IMR-90 (cell line): ENCODE measurements at regions not wholly inside any gene's neighbourhood (a gene's known extent, or its start where the extent isn't known, plus 50 kb on each side); places are given as distances from the start of the nearest gene placed in this dataset.

Source experiments
- ATAC-seq: fragments of 200-7000 bp; cut with Tn5 transposase; 2 replicates; pipeline ENCODE4 v1.9.1; 2020; ENCODE audit warnings: low read depth, mild to moderate bottlenecking, moderate library complexity
- BruUV-seq: library from RNA; stranded (reverse); fragments of 400-500 nt; replicated peaks from 2 replicates; lab custom pipeline; 2021; lab: Mats Ljungman, UMichigan
- CTCF ChIA-PET: fragments of 300-600 bp; formaldehyde crosslinking; extraction: SDS; loops from one replicate; lab custom pipeline; 2021; ENCODE audit warnings: antibody characterized with exemption; lab: Yijun Ruan, JAX
- POLR2A ChIA-PET: fragments of 300-600 bp; sonication (Branson Sonifier 250); formaldehyde crosslinking; loops from one replicate; lab custom pipeline; 2022; ENCODE audit warnings: antibody characterized with exemption; ENCODE audit not compliant: unreplicated experiment; lab: Charles Lee
- DNase-seq: peaks from one replicate; pipeline ENCODE4 v3.0.0; 2013
- H2AFZ ChIP-seq: replicated peaks from 2 replicates; pipeline ENCODE3; 2013; ENCODE audit warnings: low read length, mild to moderate bottlenecking; ENCODE audit not compliant: poor library complexity
- H2AK5ac ChIP-seq: 2 replicates; pipeline ENCODE4 v1.6.1; 2013; ENCODE audit warnings: low read depth, low read length, inconsistent platforms
- H2AK9ac ChIP-seq: replicated peaks from 2 replicates; pipeline ENCODE3; 2013; ENCODE audit warnings: mild to moderate bottlenecking, low read depth, low read length, moderate library complexity; ENCODE audit not compliant: poor library complexity
- H2BK120ac ChIP-seq: 2 replicates; pipeline ENCODE4 v1.6.1; 2013; ENCODE audit warnings: low read depth, low read length, inconsistent platforms
- H2BK15ac ChIP-seq: 3 replicates; pipeline ENCODE4 v1.6.1; 2013; ENCODE audit warnings: low read depth, low read length, inconsistent platforms
- H2BK20ac ChIP-seq: 2 replicates; pipeline ENCODE4 v1.6.1; 2013; ENCODE audit warnings: low read depth, mild to moderate bottlenecking, inconsistent platforms, low read length, moderate library complexity
- H2BK5ac ChIP-seq: 2 replicates; pipeline ENCODE4 v1.6.1; 2013; ENCODE audit warnings: mild to moderate bottlenecking, low read depth, low read length, inconsistent platforms; ENCODE audit not compliant: poor library complexity, severe bottlenecking
- H3K14ac ChIP-seq: replicated peaks from 2 replicates; pipeline ENCODE4 v1.6.1; 2013; ENCODE audit warnings: low read depth, low read length, inconsistent platforms
- H3K18ac ChIP-seq: 2 replicates; pipeline ENCODE4 v1.6.1; 2013; ENCODE audit warnings: low read depth, low read length, control low read depth
- H3K23ac ChIP-seq: 2 replicates; pipeline ENCODE4 v1.6.1; 2013; ENCODE audit warnings: low read depth, low read length, inconsistent platforms
- H3K27ac ChIP-seq: 2 replicates; pipeline ENCODE4 v1.5.1; 2013; ENCODE audit warnings: mild to moderate bottlenecking, control low read depth, low read length; ENCODE audit not compliant: insufficient read depth
- H3K27me3 ChIP-seq: 2 replicates; pipeline ENCODE4 v1.6.1; 2013; ENCODE audit warnings: low read length; ENCODE audit not compliant: control insufficient read depth, insufficient read depth
- H3K36me3 ChIP-seq: 2 replicates; pipeline ENCODE4 v1.6.1; 2013; ENCODE audit warnings: low read length, mixed read lengths; ENCODE audit not compliant: control insufficient read depth, insufficient read depth
- H3K4ac ChIP-seq: 2 replicates; pipeline ENCODE4 v1.6.1; 2013; ENCODE audit warnings: low read depth, low read length, inconsistent platforms
- H3K4me1 ChIP-seq: 2 replicates; pipeline ENCODE4 v1.6.1; 2013; ENCODE audit warnings: low read length, mixed read lengths; ENCODE audit not compliant: control insufficient read depth, insufficient read depth
- H3K4me2 ChIP-seq: 2 replicates; pipeline ENCODE4 v1.6.1; 2013; ENCODE audit warnings: low read depth, mild to moderate bottlenecking, control low read depth, low read length, moderate library complexity
- H3K4me3 ChIP-seq: 2 replicates; pipeline ENCODE4 v1.5.1; 2013; ENCODE audit warnings: low read depth, mild to moderate bottlenecking, control low read depth, low read length, moderate library complexity; ENCODE audit not compliant: insufficient read depth
- H3K56ac ChIP-seq: 2 replicates; pipeline ENCODE4 v1.6.1; 2013; ENCODE audit warnings: low read length, inconsistent platforms; ENCODE audit not compliant: insufficient read depth; ENCODE audit errors: extremely low read depth
- H3K79me1 ChIP-seq, 2 experiments: 2 replicates each; pipeline ENCODE4 v1.6.1; 2013; ENCODE audit warnings: low read length in 2 of 2, inconsistent platforms in 1 of 2, low read depth in 1 of 2
- H3K9ac ChIP-seq: 2 replicates; pipeline ENCODE4 v1.6.1; 2013; ENCODE audit warnings: low read depth, low read length, control low read depth
- H3K9me1 ChIP-seq: 2 replicates; pipeline ENCODE4 v1.6.1; 2013; ENCODE audit warnings: low read length, inconsistent platforms; ENCODE audit not compliant: insufficient read depth
- H3K9me3 ChIP-seq: 2 replicates; pipeline ENCODE4 v1.6.1; 2013; ENCODE audit warnings: low read length; ENCODE audit not compliant: control insufficient read depth, insufficient read depth
- H4K20me1 ChIP-seq: 2 replicates; pipeline ENCODE4 v1.6.1; 2013; ENCODE audit warnings: low read length, inconsistent platforms; ENCODE audit not compliant: insufficient read depth
- H4K5ac ChIP-seq: 2 replicates; pipeline ENCODE4 v1.6.1; 2013; ENCODE audit warnings: mild to moderate bottlenecking, low read depth, low read length, control low read depth
- H4K8ac ChIP-seq, 2 experiments: 2 replicates each; pipeline ENCODE4 v1.6.1; 2013; ENCODE audit warnings: low read depth in 2 of 2, low read length in 2 of 2, control low read depth in 1 of 2, inconsistent platforms in 1 of 2
- H4K91ac ChIP-seq: 2 replicates; pipeline ENCODE4 v1.6.1; 2013; ENCODE audit warnings: low read depth, low read length, inconsistent platforms; ENCODE audit not compliant: insufficient read depth
- BHLHE40 ChIP-seq: fragments of 150-350 bp; IDR thresholded peaks from 2 replicates; pipeline ENCODE4 v1.6.1; 2016; ENCODE audit warnings: mild to moderate bottlenecking, low read depth, low read length
- CEBPB ChIP-seq: IDR thresholded peaks from 2 replicates; pipeline ENCODE4 v1.6.1; 2012; ENCODE audit warnings: low read depth, low read length, improper control_type of control experiment
- CHD1 ChIP-seq: IDR thresholded peaks from 2 replicates; pipeline ENCODE4 v1.6.1; 2012; ENCODE audit warnings: low read depth, low read length, improper control_type of control experiment
- FOS ChIP-seq: fragments of 150-350 bp; IDR thresholded peaks from 2 replicates; pipeline ENCODE4 v1.6.1; 2016; ENCODE audit warnings: low read depth, low read length
- MAFK ChIP-seq: IDR thresholded peaks from 2 replicates; pipeline ENCODE4 v1.6.1; 2012; ENCODE audit warnings: low read depth, low read length, improper control_type of control experiment
- MAZ ChIP-seq: IDR thresholded peaks from 2 replicates; pipeline ENCODE4 v1.6.1; 2012; ENCODE audit warnings: low read depth, mild to moderate bottlenecking, low read length, improper control_type of control experiment, moderate library complexity, borderline replicate concordance
- MXI1 ChIP-seq: IDR thresholded peaks from 2 replicates; pipeline ENCODE4 v1.6.1; 2012; ENCODE audit warnings: low read depth, mild to moderate bottlenecking, low read length, moderate library complexity, borderline replicate concordance
- NFE2L2 ChIP-seq: fragments of 150-350 bp; IDR thresholded peaks from 2 replicates; pipeline ENCODE4 v1.6.1; 2016; ENCODE audit warnings: low read depth, mild to moderate bottlenecking, low read length
- POLR2A ChIP-seq: IDR thresholded peaks from 2 replicates; pipeline ENCODE4 v1.6.1; 2012; ENCODE audit warnings: mild to moderate bottlenecking, low read depth, low read length
- RAD21 ChIP-seq: IDR thresholded peaks from 2 replicates; pipeline ENCODE4 v1.6.1; 2012; ENCODE audit warnings: low read length, improper control_type of control experiment
- RCOR1 ChIP-seq: IDR thresholded peaks from 2 replicates; pipeline ENCODE4 v1.6.1; 2012; ENCODE audit warnings: mild to moderate bottlenecking, low read length, improper control_type of control experiment; ENCODE audit not compliant: insufficient replicate concordance
- RFX5 ChIP-seq: IDR thresholded peaks from 2 replicates; pipeline ENCODE4 v1.8.0; 2012; ENCODE audit warnings: low read depth, mild to moderate bottlenecking, low read length, moderate library complexity
- SMC3 ChIP-seq: fragments of 150-350 bp; IDR thresholded peaks from 2 replicates; pipeline ENCODE4 v1.6.1; 2016; ENCODE audit warnings: low read depth, mild to moderate bottlenecking, antibody characterized with exemption, low read length, moderate library complexity
- WGBS, 2 experiments: methylation state at CpG; one replicate each; pipeline versions ENCODE4 v1.1.5 to v1.1.7; 2013; ENCODE audit warnings: missing lambda C conversion rate in 2 of 2; ENCODE audit not compliant: insufficient read length in 1 of 2; ENCODE audit errors: extremely low coverage in 2 of 2; 5-methylcytosine and 5-hydroxymethylcytosine counted together
- dilution Hi-C: fragments of 300-500 bp; cut with HindIII; formaldehyde crosslinking; loops from one replicate; pipeline ENCODE4 v1.14.3; 2018; ENCODE audit warnings: low sequenced_read_pairs; ENCODE audit not compliant: unreplicated experiment
- in situ Hi-C: fragments of 300-500 bp; cut with MboI; formaldehyde crosslinking; loops from 3 replicates; pipeline ENCODE4 v1.14.3; 2019; ENCODE audit warnings: low sequenced_read_pairs, inconsistent platforms, mixed read lengths
- intact Hi-C: fragments of 100-400 bp; cut with micrococcal nuclease; formaldehyde crosslinking; loops from 2 replicates; pipeline ENCODE4 v1.10.0; 2022
- TF ChIP-seq, protein P1 (sequence below): fragments of 150-350 bp; IDR thresholded peaks from 2 replicates; pipeline ENCODE4 v1.6.1; 2017; ENCODE audit warnings: mild to moderate bottlenecking, antibody characterized with exemption, low read length, low read depth
- TF ChIP-seq, protein P2 (sequence below): conservative IDR thresholded peaks from 2 replicates; pipeline ENCODE4 v1.5.1; 2012; ENCODE audit warnings: mild to moderate bottlenecking, low read depth, low read length, improper control_type of control experiment
- TF ChIP-seq, protein P3 (sequence below): fragments of 150-350 bp; IDR thresholded peaks from 2 replicates; pipeline ENCODE4 v1.6.1; 2016; ENCODE audit warnings: low read depth, mild to moderate bottlenecking, low read length, moderate library complexity, borderline replicate concordance

DNA sequence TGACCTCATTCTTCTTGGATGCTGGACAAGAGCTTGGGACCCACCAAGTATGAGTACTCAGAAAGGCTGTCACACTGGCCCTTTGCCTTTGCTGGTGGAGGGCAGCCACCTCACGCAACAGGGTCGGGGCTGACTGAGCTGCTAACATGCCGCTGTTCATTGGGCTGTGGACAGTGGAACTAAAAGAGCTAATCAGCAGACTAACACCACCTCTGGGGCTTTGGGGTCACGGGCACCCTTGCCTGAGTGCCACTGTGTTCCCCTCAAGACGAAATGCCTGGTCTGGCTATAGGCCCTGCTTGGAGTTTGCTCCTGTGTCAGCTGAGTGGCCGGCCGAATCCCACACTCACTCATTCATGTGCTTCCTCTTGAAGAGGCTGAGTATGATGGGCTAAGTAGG lies 559.6 kb downstream of the SPRY1 start:
- Histone ChIP-seq H3K27ac (no peak overlapping the region), H2AFZ (no peak overlapping the region), H4K20me1 (no peaks in the 10 kb centered on the region), H3K27me3 (no peaks in the 10 kb centered on the region), H4K8ac (no peak overlapping the region), H2AK9ac (no peak overlapping the region), H2BK15ac (no peak overlapping the region), H3K56ac (no peak overlapping the region), H4K5ac (no peak overlapping the region), H3K4ac (no peak overlapping the region), H3K9me1 (no peaks in the 10 kb centered on the region), H3K4me1 (no peaks in the 10 kb centered on the region), H3K23ac (no peak overlapping the region), H3K36me3 (no peaks in the 10 kb centered on the region), H2BK20ac (no peak overlapping the region), H2AK5ac (no peak overlapping the region), H3K14ac (no peak overlapping the region), H2BK120ac (no peak overlapping the region), H2BK5ac (no peak overlapping the region), H3K79me1 (no peaks in the 10 kb centered on the region), H3K9me3 (no peaks in the 10 kb centered on the region), H3K18ac (no peak overlapping the region), H3K4me3 (no peak overlapping the region), H4K91ac (no peak overlapping the region), H3K4me2 (no peak overlapping the region), H3K9ac (no peak overlapping the region)
- in situ Hi-C loops (no loop called here), dilution Hi-C loops (no loop called here), intact Hi-C loops (no loop called here)
- ChIA-PET POLR2A (no interaction called here), CTCF (no interaction called here)
- no CpG with 5 or more reads among the region's 7 CpGs for WGBS, 2 experiments
- no TSS peak for BruUV-seq
- ATAC-seq (no peak), DNase-seq (no peak)
- TF ChIP-seq SMC3, result no peak
- TF ChIP-seq CEBPB, result no peak
- TF ChIP-seq MAZ, result no peak
- TF ChIP-seq CHD1, result no peak
- no peak for TF ChIP-seq RFX5
- TF ChIP-seq, protein P1, sequence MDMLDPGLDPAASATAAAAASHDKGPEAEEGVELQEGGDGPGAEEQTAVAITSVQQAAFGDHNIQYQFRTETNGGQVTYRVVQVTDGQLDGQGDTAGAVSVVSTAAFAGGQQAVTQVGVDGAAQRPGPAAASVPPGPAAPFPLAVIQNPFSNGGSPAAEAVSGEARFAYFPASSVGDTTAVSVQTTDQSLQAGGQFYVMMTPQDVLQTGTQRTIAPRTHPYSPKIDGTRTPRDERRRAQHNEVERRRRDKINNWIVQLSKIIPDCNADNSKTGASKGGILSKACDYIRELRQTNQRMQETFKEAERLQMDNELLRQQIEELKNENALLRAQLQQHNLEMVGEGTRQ, result no peak
- no peak for TF ChIP-seq NFE2L2
- no peak for TF ChIP-seq RAD21
- no peak for TF ChIP-seq FOS
- TF ChIP-seq, protein P2, sequence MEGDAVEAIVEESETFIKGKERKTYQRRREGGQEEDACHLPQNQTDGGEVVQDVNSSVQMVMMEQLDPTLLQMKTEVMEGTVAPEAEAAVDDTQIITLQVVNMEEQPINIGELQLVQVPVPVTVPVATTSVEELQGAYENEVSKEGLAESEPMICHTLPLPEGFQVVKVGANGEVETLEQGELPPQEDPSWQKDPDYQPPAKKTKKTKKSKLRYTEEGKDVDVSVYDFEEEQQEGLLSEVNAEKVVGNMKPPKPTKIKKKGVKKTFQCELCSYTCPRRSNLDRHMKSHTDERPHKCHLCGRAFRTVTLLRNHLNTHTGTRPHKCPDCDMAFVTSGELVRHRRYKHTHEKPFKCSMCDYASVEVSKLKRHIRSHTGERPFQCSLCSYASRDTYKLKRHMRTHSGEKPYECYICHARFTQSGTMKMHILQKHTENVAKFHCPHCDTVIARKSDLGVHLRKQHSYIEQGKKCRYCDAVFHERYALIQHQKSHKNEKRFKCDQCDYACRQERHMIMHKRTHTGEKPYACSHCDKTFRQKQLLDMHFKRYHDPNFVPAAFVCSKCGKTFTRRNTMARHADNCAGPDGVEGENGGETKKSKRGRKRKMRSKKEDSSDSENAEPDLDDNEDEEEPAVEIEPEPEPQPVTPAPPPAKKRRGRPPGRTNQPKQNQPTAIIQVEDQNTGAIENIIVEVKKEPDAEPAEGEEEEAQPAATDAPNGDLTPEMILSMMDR, result no peak
- TF ChIP-seq, protein P3, sequence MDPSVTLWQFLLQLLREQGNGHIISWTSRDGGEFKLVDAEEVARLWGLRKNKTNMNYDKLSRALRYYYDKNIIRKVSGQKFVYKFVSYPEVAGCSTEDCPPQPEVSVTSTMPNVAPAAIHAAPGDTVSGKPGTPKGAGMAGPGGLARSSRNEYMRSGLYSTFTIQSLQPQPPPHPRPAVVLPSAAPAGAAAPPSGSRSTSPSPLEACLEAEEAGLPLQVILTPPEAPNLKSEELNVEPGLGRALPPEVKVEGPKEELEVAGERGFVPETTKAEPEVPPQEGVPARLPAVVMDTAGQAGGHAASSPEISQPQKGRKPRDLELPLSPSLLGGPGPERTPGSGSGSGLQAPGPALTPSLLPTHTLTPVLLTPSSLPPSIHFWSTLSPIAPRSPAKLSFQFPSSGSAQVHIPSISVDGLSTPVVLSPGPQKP, result no peak
- no peak for TF ChIP-seq POLR2A
- TF ChIP-seq MXI1, result no peak
- no peak for TF ChIP-seq RCOR1
- no peak for TF ChIP-seq BHLHE40
- no peak for TF ChIP-seq MAFK
